ENCODE measurements at regions not wholly inside any gene's neighbourhood (a gene's known extent, or its start where the extent isn't known, plus 50 kb on each side); places are given as distances from the start of the nearest gene placed in this dataset.
"Not testable (repeated sequence)": the region's sequence is repeated elsewhere in the genome, so short reads cannot be mapped to it uniquely, and the experiment has no call there.

DNA sequence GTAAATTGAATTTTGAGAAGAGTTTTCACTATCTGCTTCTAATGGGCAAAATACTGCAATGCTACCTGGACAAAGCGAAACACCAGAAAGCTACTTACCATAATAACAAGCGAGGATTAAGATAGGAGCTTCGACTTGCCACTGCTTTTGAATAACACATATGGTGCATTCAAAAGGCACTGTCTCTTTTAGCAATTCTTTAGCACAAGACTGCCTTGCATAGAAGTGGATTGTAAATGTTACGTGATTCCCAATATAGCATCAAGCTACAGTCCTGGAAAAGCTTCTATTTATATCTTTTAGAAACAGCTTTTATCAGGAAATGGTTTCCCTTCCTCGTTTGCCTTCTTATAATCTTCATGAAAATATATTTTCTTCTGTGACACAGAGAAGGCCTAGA lies 258.7 kb upstream of the PDE3A start:
- Histone ChIP-seq H3K27ac (ENCODE audit: insufficient read depth, low read depth, low read length, poor library complexity, severe bottlenecking) (no peak overlapping the region), H3K36me3 (ENCODE audit: control insufficient read depth, insufficient read depth, low read length) (no peaks in the 10 kb centered on the region), H3K4me3 (ENCODE audit: insufficient read depth, low read depth, low read length) (no peak overlapping the region), H3K4me1 (ENCODE audit: control insufficient read depth, insufficient read depth, low read length) (peaks cover 3% of the 10 kb centered on the region), H3K27me3 (ENCODE audit: control insufficient read depth, insufficient read depth, low read length, poor library complexity, severe bottlenecking) (no peaks in the 10 kb centered on the region), H3K9me3 (ENCODE audit: control insufficient read depth, low read length) (no peaks in the 10 kb centered on the region)
- 47 to 48% methylated on average over 4 of the region's 5 CpGs for WGBS, 2 experiments

DNA sequence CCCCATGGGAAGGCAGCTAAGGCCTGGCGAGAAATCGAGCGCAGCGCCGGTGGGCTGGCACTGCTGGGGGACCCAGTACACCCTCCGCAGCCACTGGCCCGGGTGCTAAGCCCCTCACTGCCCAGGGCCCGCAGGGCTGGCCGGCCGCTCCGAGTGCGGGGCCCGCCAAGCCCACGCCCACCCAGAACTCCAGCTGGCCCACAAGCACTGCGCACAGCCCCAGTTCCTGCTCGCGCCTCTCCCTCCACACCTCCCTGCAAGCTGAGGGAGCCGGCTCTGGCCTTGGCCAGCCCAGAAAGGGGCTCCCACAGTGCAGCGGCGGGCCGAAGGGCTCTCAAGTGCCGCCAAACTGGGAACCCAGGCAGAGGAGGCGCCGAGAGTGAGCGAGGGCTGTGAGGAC lies 253.0 kb upstream of the PDE3A start:
- WGBS, 2 experiments: 94 to 96% methylated on average over 23 to 25 of the region's 25 CpGs
- H3K4me3 ChIP-seq (ENCODE audit: insufficient read depth, low read depth, low read length); H3K4me1 ChIP-seq (ENCODE audit: control insufficient read depth, insufficient read depth, low read length); H3K27me3 ChIP-seq (ENCODE audit: control insufficient read depth, insufficient read depth, low read length, poor library complexity, severe bottlenecking); H3K36me3 ChIP-seq (ENCODE audit: control insufficient read depth, insufficient read depth, low read length); H3K27ac ChIP-seq (ENCODE audit: insufficient read depth, low read depth, low read length, poor library complexity, severe bottlenecking); H3K9me3 ChIP-seq (ENCODE audit: control insufficient read depth, low read length): not testable (repeated sequence)

DNA sequence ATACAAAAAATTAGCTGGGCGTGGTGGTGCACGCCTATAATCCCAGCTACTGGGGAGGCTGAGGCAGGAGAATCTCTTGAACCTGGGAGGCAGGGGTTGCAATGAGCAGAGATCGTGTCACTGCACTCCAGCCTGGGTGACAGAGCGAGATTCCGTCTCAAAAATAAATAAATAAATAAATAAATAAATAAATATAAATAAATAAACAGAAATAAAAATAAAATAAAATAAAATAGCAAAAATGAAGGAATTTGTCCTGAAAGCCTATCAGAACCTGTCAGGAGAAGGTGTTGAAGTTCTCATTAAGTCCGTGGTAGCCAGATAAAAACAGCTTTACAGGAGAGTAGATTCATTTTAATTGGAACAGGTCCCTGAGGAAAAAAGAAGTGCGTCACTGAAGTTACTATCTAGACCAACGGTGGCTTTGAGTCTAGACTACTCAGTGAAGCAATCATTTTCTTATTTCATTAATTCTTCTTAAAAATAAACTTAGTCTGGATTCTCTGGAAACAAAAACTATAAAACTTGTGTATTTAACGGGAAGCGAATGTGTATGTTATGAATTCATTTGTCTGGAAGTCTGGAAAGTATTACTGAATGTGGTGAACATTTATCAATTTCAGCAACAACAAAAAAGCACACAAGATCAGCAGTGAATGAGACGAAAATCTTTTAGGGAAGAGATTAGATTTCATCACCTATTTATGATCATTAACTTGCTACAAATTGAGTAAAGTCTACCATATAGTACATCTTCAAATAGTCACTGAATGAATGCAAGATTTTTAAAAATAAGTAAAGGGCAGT lies 248.5 kb upstream of the PDE3A start:
- H3K4me1 ChIP-seq (ENCODE audit: control insufficient read depth, insufficient read depth, low read length): no peaks in the 10 kb centered on the region
- no peaks in the 10 kb centered on the region for H3K27me3 ChIP-seq (ENCODE audit: control insufficient read depth, insufficient read depth, low read length, poor library complexity, severe bottlenecking)
- H3K9me3 ChIP-seq (ENCODE audit: control insufficient read depth, low read length): no peaks in the 10 kb centered on the region
- WGBS, 2 experiments: 90 to 95% methylated on average over 5 to 9 of the region's 11 CpGs
- no peak overlapping the region for H3K4me3 ChIP-seq (ENCODE audit: insufficient read depth, low read depth, low read length)
- H3K27ac ChIP-seq (ENCODE audit: insufficient read depth, low read depth, low read length, poor library complexity, severe bottlenecking): no peak overlapping the region
- no peaks in the 10 kb centered on the region for H3K36me3 ChIP-seq (ENCODE audit: control insufficient read depth, insufficient read depth, low read length)

DNA sequence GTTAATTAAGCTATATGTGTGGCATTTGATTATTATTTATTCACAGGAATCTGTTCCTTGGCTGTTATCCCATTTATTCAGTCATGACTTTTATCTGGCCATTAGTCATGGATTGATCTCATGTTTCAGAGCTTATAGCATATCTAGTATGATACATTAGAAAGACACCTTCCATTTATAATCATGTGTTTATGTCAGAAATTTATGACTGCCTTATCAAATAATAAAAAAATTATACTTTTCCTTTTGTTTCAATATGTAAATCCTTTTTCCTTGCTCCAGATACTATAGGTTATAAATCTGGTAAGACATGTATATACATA lies 248.0 kb upstream of the PDE3A start:
- Histone ChIP-seq H3K4me3 (ENCODE audit: insufficient read depth, low read depth, low read length) (no peak overlapping the region), H3K36me3 (ENCODE audit: control insufficient read depth, insufficient read depth, low read length) (no peaks in the 10 kb centered on the region), H3K4me1 (ENCODE audit: control insufficient read depth, insufficient read depth, low read length) (no peaks in the 10 kb centered on the region), H3K9me3 (ENCODE audit: control insufficient read depth, low read length) (no peaks in the 10 kb centered on the region), H3K27ac (ENCODE audit: insufficient read depth, low read depth, low read length, poor library complexity, severe bottlenecking) (no peak overlapping the region), H3K27me3 (ENCODE audit: control insufficient read depth, insufficient read depth, low read length, poor library complexity, severe bottlenecking) (no peaks in the 10 kb centered on the region)

DNA sequence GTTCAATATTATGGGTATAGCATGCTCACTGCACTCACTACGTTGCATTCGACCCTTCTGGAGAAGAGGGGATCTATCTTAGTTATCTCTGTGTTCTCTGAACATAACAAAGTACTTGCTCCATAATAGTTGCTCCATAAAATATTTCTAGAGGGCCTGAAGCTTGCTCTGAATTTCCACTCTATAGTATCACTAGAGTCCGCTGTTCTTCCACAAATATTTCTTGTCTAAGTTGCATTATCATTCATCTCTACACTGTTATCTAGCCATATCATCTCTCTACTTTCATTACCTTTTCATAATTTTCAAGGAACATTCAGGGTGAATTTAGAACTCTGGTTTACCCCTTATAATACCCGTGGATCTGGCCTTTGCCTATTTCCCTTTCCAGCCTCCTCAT lies 246.1 kb upstream of the PDE3A start:
- Histone ChIP-seq H3K27me3 (ENCODE audit: control insufficient read depth, insufficient read depth, low read length, poor library complexity, severe bottlenecking) (no peaks in the 10 kb centered on the region), H3K9me3 (ENCODE audit: control insufficient read depth, low read length) (no peaks in the 10 kb centered on the region), H3K4me3 (ENCODE audit: insufficient read depth, low read depth, low read length) (no peak overlapping the region), H3K4me1 (ENCODE audit: control insufficient read depth, insufficient read depth, low read length) (no peaks in the 10 kb centered on the region), H3K27ac (ENCODE audit: insufficient read depth, low read depth, low read length, poor library complexity, severe bottlenecking) (no peak overlapping the region), H3K36me3 (ENCODE audit: control insufficient read depth, insufficient read depth, low read length) (no peaks in the 10 kb centered on the region)
- 83 to 95% methylated on average over 2 to 4 of the region's 4 CpGs for WGBS, 2 experiments

DNA sequence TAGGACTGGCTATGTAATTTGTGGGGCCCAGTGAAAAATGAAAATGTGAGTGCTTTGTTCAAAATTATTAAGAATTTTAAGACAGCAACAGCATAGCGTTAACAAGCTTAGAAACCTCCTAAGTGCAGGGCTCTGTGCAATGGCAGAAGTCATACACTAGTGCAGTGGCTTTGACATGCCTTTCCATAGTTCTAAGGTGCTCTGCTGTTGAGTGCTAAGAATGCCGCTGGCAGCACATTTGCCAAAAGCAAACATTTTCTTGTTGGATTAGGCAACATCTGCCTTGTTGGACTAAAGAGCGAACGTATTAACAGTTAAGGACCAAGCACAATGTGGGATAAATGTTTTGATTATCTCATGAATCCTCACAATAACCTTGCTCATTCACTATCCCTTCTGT lies 244.9 kb upstream of the PDE3A start:
- H3K27ac ChIP-seq (ENCODE audit: insufficient read depth, low read depth, low read length, poor library complexity, severe bottlenecking): no peak overlapping the region
- H3K9me3 ChIP-seq (ENCODE audit: control insufficient read depth, low read length): no peaks in the 10 kb centered on the region

DNA sequence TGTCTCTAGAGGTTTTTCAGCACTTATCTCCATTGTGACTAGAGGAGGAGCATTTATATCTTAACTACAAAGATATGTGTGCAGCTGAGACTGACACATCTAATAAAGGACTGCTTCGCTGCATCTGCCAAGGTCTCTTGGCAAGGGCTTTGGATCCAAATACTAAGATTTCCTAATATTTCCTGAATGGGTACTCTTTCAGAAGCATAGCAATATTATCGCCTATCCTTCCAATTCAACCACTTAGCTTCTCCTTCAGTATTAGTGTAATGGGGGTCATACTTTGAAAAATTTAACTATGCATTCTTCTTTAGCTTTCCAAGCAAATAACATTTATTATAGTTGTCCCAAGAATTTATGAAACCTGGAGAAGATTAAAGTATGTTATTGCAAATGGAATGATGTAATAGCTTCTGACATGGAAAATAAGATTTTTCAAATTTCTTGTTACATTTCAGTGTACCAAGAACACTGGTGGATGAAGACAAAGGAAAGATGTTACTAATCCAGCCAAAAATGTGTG lies 243.0 kb upstream of the PDE3A start:
- Histone ChIP-seq H3K36me3 (ENCODE audit: control insufficient read depth, insufficient read depth, low read length) (no peaks in the 10 kb centered on the region), H3K9me3 (ENCODE audit: control insufficient read depth, low read length) (no peaks in the 10 kb centered on the region), H3K27me3 (ENCODE audit: control insufficient read depth, insufficient read depth, low read length, poor library complexity, severe bottlenecking) (no peaks in the 10 kb centered on the region), H3K27ac (ENCODE audit: insufficient read depth, low read depth, low read length, poor library complexity, severe bottlenecking) (no peak overlapping the region), H3K4me3 (ENCODE audit: insufficient read depth, low read depth, low read length) (no peak overlapping the region), H3K4me1 (ENCODE audit: control insufficient read depth, insufficient read depth, low read length) (no peaks in the 10 kb centered on the region)
- WGBS, 2 experiments: 68 to 100% methylated on average over 1 to 2 of the region's 2 CpGs

More for the DNA sequence above, 244.9 kb upstream of the PDE3A start:
- WGBS, 2 experiments: 96 to 97% methylated on average over 4 of the region's 4 CpGs
- no peaks in the 10 kb centered on the region for H3K36me3 ChIP-seq (ENCODE audit: control insufficient read depth, insufficient read depth, low read length)
- H3K27me3 ChIP-seq (ENCODE audit: control insufficient read depth, insufficient read depth, low read length, poor library complexity, severe bottlenecking): no peaks in the 10 kb centered on the region
- H3K4me3 ChIP-seq (ENCODE audit: insufficient read depth, low read depth, low read length): no peak overlapping the region
- no peaks in the 10 kb centered on the region for H3K4me1 ChIP-seq (ENCODE audit: control insufficient read depth, insufficient read depth, low read length)

DNA sequence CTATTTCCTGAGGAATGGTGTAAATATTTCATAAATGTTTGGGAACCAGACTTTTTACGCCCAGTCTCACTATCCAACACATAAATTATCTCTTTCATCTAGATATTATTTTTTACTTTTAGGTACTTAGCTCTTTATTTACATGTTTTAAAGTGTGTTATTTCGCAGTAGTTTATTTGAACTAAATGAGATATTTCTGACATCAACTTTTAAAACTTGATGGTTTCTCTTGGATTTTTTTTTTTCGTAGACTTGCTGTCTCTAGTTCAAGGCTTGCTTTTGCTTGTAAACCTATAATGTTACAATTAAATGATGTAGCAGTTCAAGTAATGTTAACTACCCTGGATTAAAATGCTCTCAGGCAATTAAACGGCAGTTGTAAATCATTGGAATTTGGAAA lies 241.7 kb upstream of the PDE3A start:
- no peaks in the 10 kb centered on the region for H3K4me1 ChIP-seq (ENCODE audit: control insufficient read depth, insufficient read depth, low read length)
- 98 to 100% methylated on average over 1 to 3 of the region's 4 CpGs for WGBS, 2 experiments
- H3K27ac ChIP-seq (ENCODE audit: insufficient read depth, low read depth, low read length, poor library complexity, severe bottlenecking): no peak overlapping the region
- H3K27me3 ChIP-seq (ENCODE audit: control insufficient read depth, insufficient read depth, low read length, poor library complexity, severe bottlenecking): no peaks in the 10 kb centered on the region
- H3K36me3 ChIP-seq (ENCODE audit: control insufficient read depth, insufficient read depth, low read length): no peaks in the 10 kb centered on the region
- no peak overlapping the region for H3K4me3 ChIP-seq (ENCODE audit: insufficient read depth, low read depth, low read length)
- no peaks in the 10 kb centered on the region for H3K9me3 ChIP-seq (ENCODE audit: control insufficient read depth, low read length)

DNA sequence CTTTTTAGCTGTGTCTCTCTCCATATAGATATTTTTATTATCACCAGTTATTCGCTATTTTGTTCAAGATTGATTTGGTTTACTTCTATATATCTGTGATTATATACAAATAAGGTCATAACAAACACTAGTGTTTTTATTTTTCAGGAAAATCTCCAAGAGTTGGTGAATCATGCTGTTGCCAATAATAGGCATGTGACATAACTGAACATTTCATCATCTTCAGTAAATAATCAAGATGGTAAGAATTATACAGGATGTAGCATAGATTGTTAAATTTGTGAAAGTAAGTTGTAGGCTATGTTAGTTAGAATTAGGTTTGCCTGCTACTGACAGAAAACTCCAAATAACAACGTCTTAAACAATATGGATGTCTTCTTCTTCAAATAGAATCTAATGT lies 240.9 kb upstream of the PDE3A start:
- 82 to 93% methylated on average over 1 of the region's 2 CpGs for WGBS, 2 experiments
- no peaks in the 10 kb centered on the region for H3K27me3 ChIP-seq (ENCODE audit: control insufficient read depth, insufficient read depth, low read length, poor library complexity, severe bottlenecking)
- no peaks in the 10 kb centered on the region for H3K9me3 ChIP-seq (ENCODE audit: control insufficient read depth, low read length)
- no peak overlapping the region for H3K27ac ChIP-seq (ENCODE audit: insufficient read depth, low read depth, low read length, poor library complexity, severe bottlenecking)
- no peaks in the 10 kb centered on the region for H3K4me1 ChIP-seq (ENCODE audit: control insufficient read depth, insufficient read depth, low read length)
- H3K4me3 ChIP-seq (ENCODE audit: insufficient read depth, low read depth, low read length): no peak overlapping the region
- no peaks in the 10 kb centered on the region for H3K36me3 ChIP-seq (ENCODE audit: control insufficient read depth, insufficient read depth, low read length)

DNA sequence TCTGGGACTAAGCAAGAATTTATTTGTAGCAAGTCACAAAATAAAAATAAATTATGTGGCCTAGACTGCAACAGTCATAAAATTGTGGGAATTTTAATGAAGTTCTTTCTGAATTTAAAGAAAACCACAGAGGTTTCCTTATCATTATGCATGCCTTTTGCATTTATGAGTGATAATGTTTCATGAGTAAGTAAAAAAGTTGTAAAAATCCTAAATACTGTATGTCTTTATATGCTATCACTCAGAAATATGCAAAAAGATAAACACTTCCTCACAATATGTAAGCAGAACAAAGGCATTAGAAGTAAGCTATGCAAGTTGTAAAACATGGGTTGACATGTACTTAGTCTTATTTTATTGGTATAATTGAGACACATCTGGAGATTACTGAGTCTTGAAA lies 239.4 kb upstream of the PDE3A start:
- H3K9me3 ChIP-seq (ENCODE audit: control insufficient read depth, low read length): no peaks in the 10 kb centered on the region
- no peaks in the 10 kb centered on the region for H3K36me3 ChIP-seq (ENCODE audit: control insufficient read depth, insufficient read depth, low read length)
- no peak overlapping the region for H3K4me3 ChIP-seq (ENCODE audit: insufficient read depth, low read depth, low read length)
- no peaks in the 10 kb centered on the region for H3K27me3 ChIP-seq (ENCODE audit: control insufficient read depth, insufficient read depth, low read length, poor library complexity, severe bottlenecking)
- no peak overlapping the region for H3K27ac ChIP-seq (ENCODE audit: insufficient read depth, low read depth, low read length, poor library complexity, severe bottlenecking)
- no peaks in the 10 kb centered on the region for H3K4me1 ChIP-seq (ENCODE audit: control insufficient read depth, insufficient read depth, low read length)

DNA sequence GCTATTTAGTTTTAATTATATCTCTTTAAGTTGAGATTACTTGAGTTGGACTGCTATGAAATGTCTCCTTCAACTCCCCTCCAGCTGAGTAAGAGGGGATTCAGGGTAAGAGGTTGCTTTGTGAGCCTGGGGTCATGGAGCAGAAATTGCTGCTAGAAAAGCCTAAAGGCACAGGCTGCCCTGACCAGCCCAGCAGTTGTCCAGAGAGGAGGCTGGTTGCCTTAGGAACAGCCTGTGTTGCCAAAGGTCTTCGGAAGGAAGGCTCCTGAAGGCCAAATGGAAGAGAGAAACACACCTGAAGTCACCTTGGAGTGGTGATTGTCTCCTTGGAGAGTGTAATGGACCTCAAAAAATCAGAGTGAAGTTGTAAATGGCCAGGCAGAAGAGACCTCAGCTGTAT lies 235.5 kb upstream of the PDE3A start:
- Histone ChIP-seq H3K36me3 (ENCODE audit: control insufficient read depth, insufficient read depth, low read length) (no peaks in the 10 kb centered on the region), H3K27me3 (ENCODE audit: control insufficient read depth, insufficient read depth, low read length, poor library complexity, severe bottlenecking) (no peaks in the 10 kb centered on the region), H3K9me3 (ENCODE audit: control insufficient read depth, low read length) (no peaks in the 10 kb centered on the region), H3K4me3 (ENCODE audit: insufficient read depth, low read depth, low read length) (no peak overlapping the region), H3K27ac (ENCODE audit: insufficient read depth, low read depth, low read length, poor library complexity, severe bottlenecking) (no peak overlapping the region), H3K4me1 (ENCODE audit: control insufficient read depth, insufficient read depth, low read length) (no peaks in the 10 kb centered on the region)
- 74 to 83% methylated on average over 1 of the region's 1 CpG for WGBS, 2 experiments
